ENCODE measurements at regions not wholly inside any gene's neighbourhood (a gene's known extent, or its start where the extent isn't known, plus 50 kb on each side); places are given as distances from the start of the nearest gene placed in this dataset.

- Mint-ChIP-seq H3K27ac (no peak overlapping the region), H3K9me3 (peaks cover 0 to 4% (median 0%) of the 10 kb centered on the region in 7 donors), H3K27me3 (ENCODE audit: low read depth in 3 of 3) (no peaks in the 10 kb centered on the region), H3K36me3 (no peaks in the 10 kb centered on the region), H3K4me3 (no peak overlapping the region), H3K4me1 (no peaks in the 10 kb centered on the region)
- no CpG with 5 or more reads among the region's 1 CpG for WGBS (ENCODE audit: insufficient coverage)
- Histone ChIP-seq H3K9me3 (replicated peaks in 1 of 2; ENCODE audit: control insufficient read depth in 1 of 2, insufficient read depth in 1 of 2, low read length in 2 of 2) (no peaks in the 10 kb centered on the region), H3K9ac (ENCODE audit: insufficient read depth, low read length, poor library complexity, severe bottlenecking) (no peak overlapping the region), H3K79me2 (ENCODE audit: insufficient read depth, low read length) (no peaks in the 10 kb centered on the region), H3K27ac (ENCODE audit: low read depth in 1 of 2, low read length in 2 of 2) (no peak overlapping the region), H3K4me3 (replicated peaks in 1 of 3; ENCODE audit: low read depth in 2 of 3, low read length in 3 of 3) (no peak overlapping the region), H3K27me3 (ENCODE audit: control insufficient read depth in 2 of 2, insufficient read depth in 2 of 2, low read length in 2 of 2) (no peaks in the 10 kb centered on the region), H4K20me1 (ENCODE audit: insufficient read depth, low read length) (no peaks in the 10 kb centered on the region), H2AFZ (ENCODE audit: insufficient read depth, low read depth, low read length, poor library complexity, severe bottlenecking) (no peak overlapping the region), H3K4me1 (ENCODE audit: control insufficient read depth in 1 of 2, insufficient read depth in 2 of 2, low read length in 2 of 2) (no peaks in the 10 kb centered on the region), H3K36me3 (replicated peaks in 1 of 2; ENCODE audit: control insufficient read depth in 1 of 2, insufficient read depth in 2 of 2, low read length in 2 of 2) (no peaks in the 10 kb centered on the region), H3K4me2 (replicated peaks; ENCODE audit: extremely low read depth, low read length, poor library complexity, severe bottlenecking) (no peak overlapping the region)
- intact Hi-C loops (cut with micrococcal nuclease): no loop called here
- DNase-seq: no peak
- TF ChIP-seq CTCF (IDR thresholded peaks at IDR 0.05): no peak
Measured at GRCh38 chr3:164200053-164200823, 878.1 kb downstream of the SI start.

- Mint-ChIP-seq H3K4me1 (no peaks in the 10 kb centered on the region), H3K36me3 (no peaks in the 10 kb centered on the region), H3K27ac (no peak overlapping the region), H3K9me3 (peaks cover 0 to 9% (median 3%) of the 10 kb centered on the region in 7 donors), H3K4me3 (no peak overlapping the region), H3K27me3 (ENCODE audit: low read depth in 3 of 3) (no peaks in the 10 kb centered on the region)
- H3K27ac ChIP-seq (ENCODE audit: low read depth in 1 of 2, low read length in 2 of 2): no peak overlapping the region
- H3K4me2 ChIP-seq (replicated peaks; ENCODE audit: extremely low read depth, low read length, poor library complexity, severe bottlenecking): no peak overlapping the region
- H4K20me1 ChIP-seq (ENCODE audit: insufficient read depth, low read length): no peaks in the 10 kb centered on the region
- TF ChIP-seq CTCF (IDR thresholded peaks at IDR 0.05): no peak
- no peaks in the 10 kb centered on the region for H3K27me3 ChIP-seq (ENCODE audit: control insufficient read depth in 2 of 2, insufficient read depth in 2 of 2, low read length in 2 of 2)
- no peaks in the 10 kb centered on the region for H3K79me2 ChIP-seq (ENCODE audit: insufficient read depth, low read length)
- H3K4me1 ChIP-seq (ENCODE audit: control insufficient read depth in 1 of 2, insufficient read depth in 2 of 2, low read length in 2 of 2): no peaks in the 10 kb centered on the region
- H3K9me3 ChIP-seq (replicated peaks in 1 of 2; ENCODE audit: control insufficient read depth in 1 of 2, insufficient read depth in 1 of 2, low read length in 2 of 2): peaks cover 7 to 9% of the 10 kb centered on the region in 2 donors
- H2AFZ ChIP-seq (ENCODE audit: insufficient read depth, low read depth, low read length, poor library complexity, severe bottlenecking): no peak overlapping the region
- no CpG with 5 or more reads among the region's 2 CpGs for WGBS (ENCODE audit: insufficient coverage)
- no peak overlapping the region for H3K4me3 ChIP-seq (replicated peaks in 1 of 3; ENCODE audit: low read depth in 2 of 3, low read length in 3 of 3)
- H3K9ac ChIP-seq (ENCODE audit: insufficient read depth, low read length, poor library complexity, severe bottlenecking): no peak overlapping the region
- no peaks in the 10 kb centered on the region for H3K36me3 ChIP-seq (replicated peaks in 1 of 2; ENCODE audit: control insufficient read depth in 1 of 2, insufficient read depth in 2 of 2, low read length in 2 of 2)
- intact Hi-C loops (cut with micrococcal nuclease): no loop called here
- DNase-seq: no peak
Measured at GRCh38 chr3:164196477-164196876, 881.8 kb downstream of the SI start.

Data from CD14-positive monocyte (primary cell).